ENCODE measurements at regions not wholly inside any gene's neighbourhood (a gene's known extent, or its start where the extent isn't known, plus 50 kb on each side); places are given as distances from the start of the nearest gene placed in this dataset.

GRCh38 chr5:162607879-162608278 lies 540.3 kb downstream of the GABRG2 start:
- TF ChIP-seq, protein P1, sequence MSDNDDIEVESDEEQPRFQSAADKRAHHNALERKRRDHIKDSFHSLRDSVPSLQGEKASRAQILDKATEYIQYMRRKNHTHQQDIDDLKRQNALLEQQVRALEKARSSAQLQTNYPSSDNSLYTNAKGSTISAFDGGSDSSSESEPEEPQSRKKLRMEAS (IDR thresholded peaks at IDR 0.05; ENCODE audit: low read depth, low read length) = no peak
- TF ChIP-seq, protein P2, sequence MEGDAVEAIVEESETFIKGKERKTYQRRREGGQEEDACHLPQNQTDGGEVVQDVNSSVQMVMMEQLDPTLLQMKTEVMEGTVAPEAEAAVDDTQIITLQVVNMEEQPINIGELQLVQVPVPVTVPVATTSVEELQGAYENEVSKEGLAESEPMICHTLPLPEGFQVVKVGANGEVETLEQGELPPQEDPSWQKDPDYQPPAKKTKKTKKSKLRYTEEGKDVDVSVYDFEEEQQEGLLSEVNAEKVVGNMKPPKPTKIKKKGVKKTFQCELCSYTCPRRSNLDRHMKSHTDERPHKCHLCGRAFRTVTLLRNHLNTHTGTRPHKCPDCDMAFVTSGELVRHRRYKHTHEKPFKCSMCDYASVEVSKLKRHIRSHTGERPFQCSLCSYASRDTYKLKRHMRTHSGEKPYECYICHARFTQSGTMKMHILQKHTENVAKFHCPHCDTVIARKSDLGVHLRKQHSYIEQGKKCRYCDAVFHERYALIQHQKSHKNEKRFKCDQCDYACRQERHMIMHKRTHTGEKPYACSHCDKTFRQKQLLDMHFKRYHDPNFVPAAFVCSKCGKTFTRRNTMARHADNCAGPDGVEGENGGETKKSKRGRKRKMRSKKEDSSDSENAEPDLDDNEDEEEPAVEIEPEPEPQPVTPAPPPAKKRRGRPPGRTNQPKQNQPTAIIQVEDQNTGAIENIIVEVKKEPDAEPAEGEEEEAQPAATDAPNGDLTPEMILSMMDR (IDR thresholded peaks at IDR 0.05; ENCODE audit: low read depth, low read length) = no peak

Data from NB4 (cell line).